ENCODE measurements at regions not wholly inside any gene's neighbourhood (a gene's known extent, or its start where the extent isn't known, plus 50 kb on each side); places are given as distances from the start of the nearest gene placed in this dataset.

- H3K9me3 ChIP-seq, result no peaks in the 10 kb centered on the region
- no peak overlapping the region for H3K27ac ChIP-seq
- no peaks in the 10 kb centered on the region for H3K36me3 ChIP-seq
- no peak overlapping the region for H3K4me3 ChIP-seq
- no peaks in the 10 kb centered on the region for H3K4me1 ChIP-seq
- intact Hi-C loops (cut with DNase I), result no loop called here
- WGBS, 2 donors, result 42 to 60% methylated on average over 8 of the region's 8 CpGs
- peak in 3 of 4 donors; percentile 34 to 46 (median 40) for TF ChIP-seq CTCF (IDR thresholded peaks at IDR 0.05)
- ATAC-seq (peak in 2 of 4 donors; percentile 44 to 51), FAIRE-seq (no peak), DNase-seq (peak in 1 of 6 donors; percentile 17)
- H3K27me3 ChIP-seq, result no peaks in the 10 kb centered on the region
Observed at GRCh38 chr15:97745481-97746071, 214.9 kb upstream of the ARRDC4 start.

- no peak for ATAC-seq
- intact Hi-C loops (cut with DNase I), result no loop called here
Observed at GRCh38 chr15:97747342-97747741, 213.2 kb upstream of the ARRDC4 start.

GRCh38 chr15:97748576-97748975 lies 211.9 kb upstream of the ARRDC4 start:
- H3K27me3 ChIP-seq, result no peaks in the 10 kb centered on the region
- WGBS, 2 donors, result 71 to 77% methylated on average over 5 of the region's 5 CpGs
- TF ChIP-seq CTCF (IDR thresholded peaks at IDR 0.05), result no peak
- no peak overlapping the region for H3K27ac ChIP-seq
- H3K4me3 ChIP-seq, result no peak overlapping the region
- intact Hi-C loops (cut with DNase I), result no loop called here
- FAIRE-seq, result no peak
- DNase-seq, result no peak
- H3K4me1 ChIP-seq, result no peaks in the 10 kb centered on the region
- no peak for ATAC-seq
- no peaks in the 10 kb centered on the region for H3K36me3 ChIP-seq
- H3K9me3 ChIP-seq, result no peaks in the 10 kb centered on the region

More at GRCh38 chr15:97747342-97747741, 213.2 kb upstream of the ARRDC4 start:
- no peaks in the 10 kb centered on the region for H3K36me3 ChIP-seq
- H3K27ac ChIP-seq, result no peak overlapping the region
- no peaks in the 10 kb centered on the region for H3K27me3 ChIP-seq
- no peaks in the 10 kb centered on the region for H3K9me3 ChIP-seq
- no peak for TF ChIP-seq CTCF (IDR thresholded peaks at IDR 0.05)
- 63 to 82% methylated on average over 5 of the region's 5 CpGs for WGBS, 2 donors
- no peak overlapping the region for H3K4me3 ChIP-seq
- H3K4me1 ChIP-seq, result no peaks in the 10 kb centered on the region
- FAIRE-seq (no peak), DNase-seq (no peak)

GRCh38 chr15:97750060-97750459 lies 210.4 kb upstream of the ARRDC4 start:
- H3K9me3 ChIP-seq, result no peaks in the 10 kb centered on the region
- 67 to 68% methylated on average over 7 of the region's 7 CpGs for WGBS, 2 donors
- no peak overlapping the region for H3K4me3 ChIP-seq
- no peak for FAIRE-seq
- no peak overlapping the region for H3K27ac ChIP-seq
- H3K36me3 ChIP-seq, result no peaks in the 10 kb centered on the region
- no peaks in the 10 kb centered on the region for H3K4me1 ChIP-seq
- intact Hi-C loops (cut with DNase I), result loop anchor here in 1 of 3 donors (10.0 kb wide), 1 partner anchor 1395 kb away; no protein-coding TSS in a partner anchor
- H3K27me3 ChIP-seq, result no peaks in the 10 kb centered on the region
- TF ChIP-seq CTCF (IDR thresholded peaks at IDR 0.05), result no peak
- DNase-seq, result no peak
- ATAC-seq, result no peak

GRCh38 chr15:97755726-97756125 lies 204.8 kb upstream of the ARRDC4 start:
- no peak for TF ChIP-seq CTCF (IDR thresholded peaks at IDR 0.05)
- 60 to 75% methylated on average over 1 of the region's 1 CpG for WGBS, 2 donors
- Histone ChIP-seq H3K4me1 (no peaks in the 10 kb centered on the region), H3K9me3 (no peaks in the 10 kb centered on the region), H3K27me3 (no peaks in the 10 kb centered on the region), H3K4me3 (no peak overlapping the region), H3K27ac (no peak overlapping the region), H3K36me3 (no peaks in the 10 kb centered on the region)
- FAIRE-seq (no peak), DNase-seq (no peak), ATAC-seq (no peak)
- intact Hi-C loops (cut with DNase I), result loop anchor here in 1 of 3 donors (10.0 kb wide), 1 partner anchor 1401 kb away; no protein-coding TSS in a partner anchor
